ENCODE measurements at regions not wholly inside any gene's neighbourhood (a gene's known extent, or its start where the extent isn't known, plus 50 kb on each side); places are given as distances from the start of the nearest gene placed in this dataset.
"Not testable (repeated sequence)": the region's sequence is repeated elsewhere in the genome, so short reads cannot be mapped to it uniquely, and the experiment has no call there.

- DNase-seq (ENCODE audit: low read depth in 2 of 3, low spot score in 2 of 3) = no peak
Measured at GRCh38 chr4:57734104-57734670, 624.0 kb upstream of the IGFBP7 start.

- DNase-seq (ENCODE audit: low read depth in 2 of 3, low spot score in 2 of 3) = not testable (repeated sequence)
Measured at GRCh38 chr4:57729775-57730570, 619.8 kb upstream of the IGFBP7 start.

GRCh38 chr4:57726154-57726553, 616.0 kb upstream of the IGFBP7 start:
- no peak for DNase-seq (ENCODE audit: low read depth in 2 of 3, low spot score in 2 of 3)

- no peak for DNase-seq (ENCODE audit: low read depth in 2 of 3, low spot score in 2 of 3)
Measured at GRCh38 chr4:57719456-57719855, 609.3 kb upstream of the IGFBP7 start.

GRCh38 chr4:57714313-57714712, 604.1 kb upstream of the IGFBP7 start:
- not testable (repeated sequence) for DNase-seq (ENCODE audit: low read depth in 2 of 3, low spot score in 2 of 3)

- DNase-seq (ENCODE audit: low read depth in 2 of 3, low spot score in 2 of 3) = no peak
Measured at GRCh38 chr4:57710053-57710452, 599.9 kb upstream of the IGFBP7 start.

- DNase-seq (ENCODE audit: low read depth in 2 of 3, low spot score in 2 of 3) = no peak
Measured at GRCh38 chr4:57691370-57691769, 581.2 kb upstream of the IGFBP7 start.

- DNase-seq (ENCODE audit: low read depth in 2 of 3, low spot score in 2 of 3) = no peak
Measured at GRCh38 chr4:57689693-57690205, 579.6 kb upstream of the IGFBP7 start.

- DNase-seq (ENCODE audit: low read depth in 2 of 3, low spot score in 2 of 3) = no peak
Measured at GRCh38 chr4:57682275-57682674, 572.1 kb upstream of the IGFBP7 start.

- DNase-seq (ENCODE audit: low read depth in 2 of 3, low spot score in 2 of 3) = no peak
Measured at GRCh38 chr4:57679969-57680368, 569.8 kb upstream of the IGFBP7 start.

- no peak for DNase-seq (ENCODE audit: low read depth in 2 of 3, low spot score in 2 of 3)
Measured at GRCh38 chr4:57676394-57676793, 566.2 kb upstream of the IGFBP7 start.

- no peak for DNase-seq (ENCODE audit: low read depth in 2 of 3, low spot score in 2 of 3)
Measured at GRCh38 chr4:57672846-57673433, 562.8 kb upstream of the IGFBP7 start.

GRCh38 chr4:57668621-57669020, 558.4 kb upstream of the IGFBP7 start:
- no peak for DNase-seq (ENCODE audit: low read depth in 2 of 3, low spot score in 2 of 3)

- DNase-seq (ENCODE audit: low read depth in 2 of 3, low spot score in 2 of 3) = no peak
Measured at GRCh38 chr4:57665806-57666205, 555.6 kb upstream of the IGFBP7 start.

GRCh38 chr4:57661517-57662090, 551.4 kb upstream of the IGFBP7 start:
- DNase-seq (ENCODE audit: low read depth in 2 of 3, low spot score in 2 of 3) = no peak

- no peak for DNase-seq (ENCODE audit: low read depth in 2 of 3, low spot score in 2 of 3)
Measured at GRCh38 chr4:57658673-57659072, 548.5 kb upstream of the IGFBP7 start.

- DNase-seq (ENCODE audit: low read depth in 2 of 3, low spot score in 2 of 3) = no peak
Measured at GRCh38 chr4:57658188-57658587, 548.0 kb upstream of the IGFBP7 start.

- no peak for DNase-seq (ENCODE audit: low read depth in 2 of 3, low spot score in 2 of 3)
Measured at GRCh38 chr4:57655342-57655741, 545.2 kb upstream of the IGFBP7 start.

GRCh38 chr4:57652779-57653178, 542.6 kb upstream of the IGFBP7 start:
- DNase-seq (ENCODE audit: low read depth in 2 of 3, low spot score in 2 of 3) = no peak

- DNase-seq (ENCODE audit: low read depth in 2 of 3, low spot score in 2 of 3) = no peak
Measured at GRCh38 chr4:57640391-57641100, 530.4 kb upstream of the IGFBP7 start.

Data from hematopoietic multipotent progenitor cell (in vitro differentiated cells).